ENCODE measurements at regions not wholly inside any gene's neighbourhood (a gene's known extent, or its start where the extent isn't known, plus 50 kb on each side); places are given as distances from the start of the nearest gene placed in this dataset.

DNA sequence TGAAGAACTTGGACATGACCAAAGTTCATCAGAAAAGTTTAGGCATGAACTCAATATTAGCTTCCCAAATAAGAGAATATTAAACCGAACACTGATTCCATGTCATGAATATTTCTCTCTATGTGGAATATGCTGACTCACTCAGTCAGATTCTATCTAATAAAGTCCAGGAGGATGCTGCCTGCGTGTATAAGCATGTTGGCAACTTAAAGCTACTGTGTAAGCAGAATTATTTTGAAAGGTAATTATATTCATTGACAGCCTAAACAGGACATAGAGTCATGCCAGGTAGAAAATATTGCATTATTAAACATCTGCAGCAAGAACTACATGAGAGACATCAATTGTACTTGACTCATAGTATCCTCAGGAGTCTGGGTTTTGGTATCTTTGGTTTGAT is 367.9 kb upstream of the SPOCK3 start:
- Histone ChIP-seq H3K79me2 (ENCODE audit: control insufficient read depth, insufficient read depth, low read length) (no peaks in the 10 kb centered on the region), H4K20me1 (ENCODE audit: control insufficient read depth, extremely low read depth, insufficient read depth, low read length) (no peaks in the 10 kb centered on the region), H2AFZ (ENCODE audit: control insufficient read depth, low read length) (no peak overlapping the region), H3K27me3 (ENCODE audit: control insufficient read depth, extremely low read depth, insufficient read depth, low read length) (no peaks in the 10 kb centered on the region), H3K27ac (ENCODE audit: control insufficient read depth, insufficient read depth, low read length) (no peak overlapping the region), H3K9me3 (ENCODE audit: control insufficient read depth, low read depth, low read length) (no peaks in the 10 kb centered on the region), H3K4me1 (ENCODE audit: control insufficient read depth, extremely low read depth, insufficient read depth, low read length) (peaks cover 3% of the 10 kb centered on the region), H3K36me3 (ENCODE audit: control insufficient read depth in 2 of 2, extremely low read depth in 1 of 2, insufficient read depth in 2 of 2, low read length in 2 of 2) (no peaks in the 10 kb centered on the region), H3K4me3 (ENCODE audit: control insufficient read depth in 2 of 3, extremely low read depth in 1 of 3, insufficient read depth in 2 of 3, low read depth in 1 of 3, low read length in 3 of 3) (no peak overlapping the region), H3K9ac (ENCODE audit: control insufficient read depth, extremely low read depth, insufficient read depth, low read length) (no peak overlapping the region), H3K4me2 (ENCODE audit: control insufficient read depth, extremely low read depth, insufficient read depth, low read depth, low read length) (no peak overlapping the region), H3K9me1 (ENCODE audit: control insufficient read depth, extremely low read depth, insufficient read depth, low read length) (no peaks in the 10 kb centered on the region)
- no peak for TF ChIP-seq EZH2 (IDR thresholded peaks at IDR 0.05; ENCODE audit: low read length)
- TF ChIP-seq, protein P1, sequence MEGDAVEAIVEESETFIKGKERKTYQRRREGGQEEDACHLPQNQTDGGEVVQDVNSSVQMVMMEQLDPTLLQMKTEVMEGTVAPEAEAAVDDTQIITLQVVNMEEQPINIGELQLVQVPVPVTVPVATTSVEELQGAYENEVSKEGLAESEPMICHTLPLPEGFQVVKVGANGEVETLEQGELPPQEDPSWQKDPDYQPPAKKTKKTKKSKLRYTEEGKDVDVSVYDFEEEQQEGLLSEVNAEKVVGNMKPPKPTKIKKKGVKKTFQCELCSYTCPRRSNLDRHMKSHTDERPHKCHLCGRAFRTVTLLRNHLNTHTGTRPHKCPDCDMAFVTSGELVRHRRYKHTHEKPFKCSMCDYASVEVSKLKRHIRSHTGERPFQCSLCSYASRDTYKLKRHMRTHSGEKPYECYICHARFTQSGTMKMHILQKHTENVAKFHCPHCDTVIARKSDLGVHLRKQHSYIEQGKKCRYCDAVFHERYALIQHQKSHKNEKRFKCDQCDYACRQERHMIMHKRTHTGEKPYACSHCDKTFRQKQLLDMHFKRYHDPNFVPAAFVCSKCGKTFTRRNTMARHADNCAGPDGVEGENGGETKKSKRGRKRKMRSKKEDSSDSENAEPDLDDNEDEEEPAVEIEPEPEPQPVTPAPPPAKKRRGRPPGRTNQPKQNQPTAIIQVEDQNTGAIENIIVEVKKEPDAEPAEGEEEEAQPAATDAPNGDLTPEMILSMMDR (optimal IDR thresholded peaks at IDR 0.05 in 1 of 3, IDR thresholded peaks at IDR 0.05 in 1 of 3, conservative IDR thresholded peaks at IDR 0.05 in 1 of 3; ENCODE audit: extremely low read depth in 1 of 3, insufficient read depth in 2 of 3, low read length in 3 of 3) = no peak
- DNase-seq (ENCODE audit: low read depth, low spot score) (no peak), FAIRE-seq (peak; percentile 49)
- dilution Hi-C loops (cut with MboI; ENCODE audit: extremely low pct_ligation_motif_present, low sequenced_read_pairs) = no loop called here

- Histone ChIP-seq H3K4me1 (ENCODE audit: control insufficient read depth, extremely low read depth, insufficient read depth, low read length) (peaks cover 3% of the 10 kb centered on the region), H3K9me1 (ENCODE audit: control insufficient read depth, extremely low read depth, insufficient read depth, low read length) (no peaks in the 10 kb centered on the region), H3K4me2 (ENCODE audit: control insufficient read depth, extremely low read depth, insufficient read depth, low read depth, low read length) (no peak overlapping the region), H3K36me3 (ENCODE audit: control insufficient read depth in 2 of 2, extremely low read depth in 1 of 2, insufficient read depth in 2 of 2, low read length in 2 of 2) (no peaks in the 10 kb centered on the region), H3K79me2 (ENCODE audit: control insufficient read depth, insufficient read depth, low read length) (no peaks in the 10 kb centered on the region), H2AFZ (ENCODE audit: control insufficient read depth, low read length) (no peak overlapping the region), H3K9me3 (ENCODE audit: control insufficient read depth, low read depth, low read length) (no peaks in the 10 kb centered on the region), H3K4me3 (ENCODE audit: control insufficient read depth in 2 of 3, extremely low read depth in 1 of 3, insufficient read depth in 2 of 3, low read depth in 1 of 3, low read length in 3 of 3) (no peak overlapping the region), H3K9ac (ENCODE audit: control insufficient read depth, extremely low read depth, insufficient read depth, low read length) (no peak overlapping the region), H4K20me1 (ENCODE audit: control insufficient read depth, extremely low read depth, insufficient read depth, low read length) (no peaks in the 10 kb centered on the region), H3K27me3 (ENCODE audit: control insufficient read depth, extremely low read depth, insufficient read depth, low read length) (no peaks in the 10 kb centered on the region), H3K27ac (ENCODE audit: control insufficient read depth, insufficient read depth, low read length) (no peak overlapping the region)
- TF ChIP-seq EZH2 (IDR thresholded peaks at IDR 0.05; ENCODE audit: low read length) = no peak
- TF ChIP-seq, protein P1 (optimal IDR thresholded peaks at IDR 0.05 in 1 of 3, IDR thresholded peaks at IDR 0.05 in 1 of 3, conservative IDR thresholded peaks at IDR 0.05 in 1 of 3; ENCODE audit: extremely low read depth in 1 of 3, insufficient read depth in 2 of 3, low read length in 3 of 3) = no peak
- DNase-seq (ENCODE audit: low read depth, low spot score) (no peak), FAIRE-seq (no peak)
- dilution Hi-C loops (cut with MboI; ENCODE audit: extremely low pct_ligation_motif_present, low sequenced_read_pairs) = no loop called here
Measured at GRCh38 chr4:167606551-167606950, 372.3 kb upstream of the SPOCK3 start.

Data from keratinocyte (primary cell).